ENCODE measurements at regions not wholly inside any gene's neighbourhood (a gene's known extent, or its start where the extent isn't known, plus 50 kb on each side); places are given as distances from the start of the nearest gene placed in this dataset.
"Not testable (repeated sequence)": the region's sequence is repeated elsewhere in the genome, so short reads cannot be mapped to it uniquely, and the experiment has no call there.

GRCh38 chr15:77838595-77838994 lies 205.9 kb upstream of the LINGO1 start:
- DNase-seq, result no peak

- DNase-seq, result no peak
Measured at GRCh38 chr15:77838061-77838460, 205.3 kb upstream of the LINGO1 start.

- no peak for DNase-seq
Measured at GRCh38 chr15:77837649-77838025, 204.9 kb upstream of the LINGO1 start.

GRCh38 chr15:77836906-77837648 lies 204.4 kb upstream of the LINGO1 start:
- DNase-seq, result no peak

GRCh38 chr15:77836121-77836692 lies 203.5 kb upstream of the LINGO1 start:
- DNase-seq, result no peak

- DNase-seq, result no peak
Measured at GRCh38 chr15:77834276-77834990, 201.7 kb upstream of the LINGO1 start.

GRCh38 chr15:77832874-77833273 lies 200.2 kb upstream of the LINGO1 start:
- DNase-seq, result no peak

- no peak for DNase-seq
Measured at GRCh38 chr15:77831986-77832385, 199.3 kb upstream of the LINGO1 start.

- DNase-seq, result no peak
Measured at GRCh38 chr15:77830051-77830468, 197.3 kb upstream of the LINGO1 start.

GRCh38 chr15:77829331-77829730 lies 196.6 kb upstream of the LINGO1 start:
- DNase-seq, result not testable (repeated sequence)

- no peak for DNase-seq
Measured at GRCh38 chr15:77827860-77828259, 195.1 kb upstream of the LINGO1 start.

- DNase-seq, result no peak
Measured at GRCh38 chr15:77826006-77826695, 193.4 kb upstream of the LINGO1 start.

- DNase-seq, result no peak
Measured at GRCh38 chr15:77825546-77825945, 192.8 kb upstream of the LINGO1 start.

GRCh38 chr15:77825252-77825542 lies 192.5 kb upstream of the LINGO1 start:
- no peak for DNase-seq

GRCh38 chr15:77824361-77825251 lies 191.9 kb upstream of the LINGO1 start:
- DNase-seq, result no peak

- no peak for DNase-seq
Measured at GRCh38 chr15:77823736-77824135, 191.0 kb upstream of the LINGO1 start.

- no peak for DNase-seq
Measured at GRCh38 chr15:77822631-77823230, 190.0 kb upstream of the LINGO1 start.

GRCh38 chr15:77821959-77822256 lies 189.2 kb upstream of the LINGO1 start:
- DNase-seq, result no peak

- DNase-seq, result no peak
Measured at GRCh38 chr15:77821188-77821958, 188.7 kb upstream of the LINGO1 start.

- DNase-seq, result no peak
Measured at GRCh38 chr15:77819851-77820728, 187.4 kb upstream of the LINGO1 start.

Data from NCI-H2081 treated with DMSO at 0.1 percent for 48 hours (cell line).